IMR-90 (cell line): ENCODE measurements at regions not wholly inside any gene's neighbourhood (a gene's known extent, or its start where the extent isn't known, plus 50 kb on each side); places are given as distances from the start of the nearest gene placed in this dataset.

Source experiments
- ATAC-seq: fragments of 200-7000 bp; cut with Tn5 transposase; 2 replicates; pipeline ENCODE4 v1.9.1; 2020; ENCODE audit warnings: low read depth, mild to moderate bottlenecking, moderate library complexity
- BruUV-seq: library from RNA; stranded (reverse); fragments of 400-500 nt; replicated peaks from 2 replicates; lab custom pipeline; 2021; lab: Mats Ljungman, UMichigan
- CTCF ChIA-PET: fragments of 300-600 bp; formaldehyde crosslinking; extraction: SDS; loops from one replicate; lab custom pipeline; 2021; ENCODE audit warnings: antibody characterized with exemption; lab: Yijun Ruan, JAX
- POLR2A ChIA-PET: fragments of 300-600 bp; sonication (Branson Sonifier 250); formaldehyde crosslinking; loops from one replicate; lab custom pipeline; 2022; ENCODE audit warnings: antibody characterized with exemption; ENCODE audit not compliant: unreplicated experiment; lab: Charles Lee
- DNase-seq: peaks from one replicate; pipeline ENCODE4 v3.0.0; 2013
- H2AFZ ChIP-seq: replicated peaks from 2 replicates; pipeline ENCODE3; 2013; ENCODE audit warnings: low read length, mild to moderate bottlenecking; ENCODE audit not compliant: poor library complexity
- H2AK5ac ChIP-seq: 2 replicates; pipeline ENCODE4 v1.6.1; 2013; ENCODE audit warnings: low read depth, low read length, inconsistent platforms
- H2AK9ac ChIP-seq: replicated peaks from 2 replicates; pipeline ENCODE3; 2013; ENCODE audit warnings: mild to moderate bottlenecking, low read depth, low read length, moderate library complexity; ENCODE audit not compliant: poor library complexity
- H2BK120ac ChIP-seq: 2 replicates; pipeline ENCODE4 v1.6.1; 2013; ENCODE audit warnings: low read depth, low read length, inconsistent platforms
- H2BK15ac ChIP-seq: 3 replicates; pipeline ENCODE4 v1.6.1; 2013; ENCODE audit warnings: low read depth, low read length, inconsistent platforms
- H2BK20ac ChIP-seq: 2 replicates; pipeline ENCODE4 v1.6.1; 2013; ENCODE audit warnings: low read depth, mild to moderate bottlenecking, inconsistent platforms, low read length, moderate library complexity
- H2BK5ac ChIP-seq: 2 replicates; pipeline ENCODE4 v1.6.1; 2013; ENCODE audit warnings: mild to moderate bottlenecking, low read depth, low read length, inconsistent platforms; ENCODE audit not compliant: poor library complexity, severe bottlenecking
- H3K14ac ChIP-seq: replicated peaks from 2 replicates; pipeline ENCODE4 v1.6.1; 2013; ENCODE audit warnings: low read depth, low read length, inconsistent platforms
- H3K18ac ChIP-seq: 2 replicates; pipeline ENCODE4 v1.6.1; 2013; ENCODE audit warnings: low read depth, low read length, control low read depth
- H3K23ac ChIP-seq: 2 replicates; pipeline ENCODE4 v1.6.1; 2013; ENCODE audit warnings: low read depth, low read length, inconsistent platforms
- H3K27ac ChIP-seq: 2 replicates; pipeline ENCODE4 v1.5.1; 2013; ENCODE audit warnings: mild to moderate bottlenecking, control low read depth, low read length; ENCODE audit not compliant: insufficient read depth
- H3K27me3 ChIP-seq: 2 replicates; pipeline ENCODE4 v1.6.1; 2013; ENCODE audit warnings: low read length; ENCODE audit not compliant: control insufficient read depth, insufficient read depth
- H3K36me3 ChIP-seq: 2 replicates; pipeline ENCODE4 v1.6.1; 2013; ENCODE audit warnings: low read length, mixed read lengths; ENCODE audit not compliant: control insufficient read depth, insufficient read depth
- H3K4ac ChIP-seq: 2 replicates; pipeline ENCODE4 v1.6.1; 2013; ENCODE audit warnings: low read depth, low read length, inconsistent platforms
- H3K4me1 ChIP-seq: 2 replicates; pipeline ENCODE4 v1.6.1; 2013; ENCODE audit warnings: low read length, mixed read lengths; ENCODE audit not compliant: control insufficient read depth, insufficient read depth
- H3K4me2 ChIP-seq: 2 replicates; pipeline ENCODE4 v1.6.1; 2013; ENCODE audit warnings: low read depth, mild to moderate bottlenecking, control low read depth, low read length, moderate library complexity
- H3K4me3 ChIP-seq: 2 replicates; pipeline ENCODE4 v1.5.1; 2013; ENCODE audit warnings: low read depth, mild to moderate bottlenecking, control low read depth, low read length, moderate library complexity; ENCODE audit not compliant: insufficient read depth
- H3K56ac ChIP-seq: 2 replicates; pipeline ENCODE4 v1.6.1; 2013; ENCODE audit warnings: low read length, inconsistent platforms; ENCODE audit not compliant: insufficient read depth; ENCODE audit errors: extremely low read depth
- H3K79me1 ChIP-seq, 2 experiments: 2 replicates each; pipeline ENCODE4 v1.6.1; 2013; ENCODE audit warnings: low read length in 2 of 2, inconsistent platforms in 1 of 2, low read depth in 1 of 2
- H3K9ac ChIP-seq: 2 replicates; pipeline ENCODE4 v1.6.1; 2013; ENCODE audit warnings: low read depth, low read length, control low read depth
- H3K9me1 ChIP-seq: 2 replicates; pipeline ENCODE4 v1.6.1; 2013; ENCODE audit warnings: low read length, inconsistent platforms; ENCODE audit not compliant: insufficient read depth
- H3K9me3 ChIP-seq: 2 replicates; pipeline ENCODE4 v1.6.1; 2013; ENCODE audit warnings: low read length; ENCODE audit not compliant: control insufficient read depth, insufficient read depth
- H4K20me1 ChIP-seq: 2 replicates; pipeline ENCODE4 v1.6.1; 2013; ENCODE audit warnings: low read length, inconsistent platforms; ENCODE audit not compliant: insufficient read depth
- H4K5ac ChIP-seq: 2 replicates; pipeline ENCODE4 v1.6.1; 2013; ENCODE audit warnings: mild to moderate bottlenecking, low read depth, low read length, control low read depth
- H4K8ac ChIP-seq, 2 experiments: 2 replicates each; pipeline ENCODE4 v1.6.1; 2013; ENCODE audit warnings: low read depth in 2 of 2, low read length in 2 of 2, control low read depth in 1 of 2, inconsistent platforms in 1 of 2
- H4K91ac ChIP-seq: 2 replicates; pipeline ENCODE4 v1.6.1; 2013; ENCODE audit warnings: low read depth, low read length, inconsistent platforms; ENCODE audit not compliant: insufficient read depth
- BHLHE40 ChIP-seq: fragments of 150-350 bp; IDR thresholded peaks from 2 replicates; pipeline ENCODE4 v1.6.1; 2016; ENCODE audit warnings: mild to moderate bottlenecking, low read depth, low read length
- CHD1 ChIP-seq: IDR thresholded peaks from 2 replicates; pipeline ENCODE4 v1.6.1; 2012; ENCODE audit warnings: low read depth, low read length, improper control_type of control experiment
- CTCF ChIP-seq: conservative IDR thresholded peaks from 2 replicates; pipeline ENCODE4 v1.5.1; 2012; ENCODE audit warnings: mild to moderate bottlenecking, low read depth, low read length, improper control_type of control experiment
- ELK1 ChIP-seq: fragments of 150-350 bp; IDR thresholded peaks from 2 replicates; pipeline ENCODE4 v1.6.1; 2016; ENCODE audit warnings: low read depth, mild to moderate bottlenecking, low read length, moderate library complexity, borderline replicate concordance
- FOS ChIP-seq: fragments of 150-350 bp; IDR thresholded peaks from 2 replicates; pipeline ENCODE4 v1.6.1; 2016; ENCODE audit warnings: low read depth, low read length
- MAFK ChIP-seq: IDR thresholded peaks from 2 replicates; pipeline ENCODE4 v1.6.1; 2012; ENCODE audit warnings: low read depth, low read length, improper control_type of control experiment
- MAZ ChIP-seq: IDR thresholded peaks from 2 replicates; pipeline ENCODE4 v1.6.1; 2012; ENCODE audit warnings: low read depth, mild to moderate bottlenecking, low read length, improper control_type of control experiment, moderate library complexity, borderline replicate concordance
- MXI1 ChIP-seq: IDR thresholded peaks from 2 replicates; pipeline ENCODE4 v1.6.1; 2012; ENCODE audit warnings: low read depth, mild to moderate bottlenecking, low read length, moderate library complexity, borderline replicate concordance
- NFE2L2 ChIP-seq: fragments of 150-350 bp; IDR thresholded peaks from 2 replicates; pipeline ENCODE4 v1.6.1; 2016; ENCODE audit warnings: low read depth, mild to moderate bottlenecking, low read length
- POLR2A ChIP-seq: IDR thresholded peaks from 2 replicates; pipeline ENCODE4 v1.6.1; 2012; ENCODE audit warnings: mild to moderate bottlenecking, low read depth, low read length
- RCOR1 ChIP-seq: IDR thresholded peaks from 2 replicates; pipeline ENCODE4 v1.6.1; 2012; ENCODE audit warnings: mild to moderate bottlenecking, low read length, improper control_type of control experiment; ENCODE audit not compliant: insufficient replicate concordance
- RFX5 ChIP-seq: IDR thresholded peaks from 2 replicates; pipeline ENCODE4 v1.8.0; 2012; ENCODE audit warnings: low read depth, mild to moderate bottlenecking, low read length, moderate library complexity
- SMC3 ChIP-seq: fragments of 150-350 bp; IDR thresholded peaks from 2 replicates; pipeline ENCODE4 v1.6.1; 2016; ENCODE audit warnings: low read depth, mild to moderate bottlenecking, antibody characterized with exemption, low read length, moderate library complexity
- USF2 ChIP-seq: fragments of 150-350 bp; IDR thresholded peaks from 2 replicates; pipeline ENCODE4 v1.6.1; 2017; ENCODE audit warnings: mild to moderate bottlenecking, antibody characterized with exemption, low read length, low read depth
- WGBS, 2 experiments: methylation state at CpG; one replicate each; pipeline versions ENCODE4 v1.1.5 to v1.1.7; 2013; ENCODE audit warnings: missing lambda C conversion rate in 2 of 2; ENCODE audit not compliant: insufficient read length in 1 of 2; ENCODE audit errors: extremely low coverage in 2 of 2; 5-methylcytosine and 5-hydroxymethylcytosine counted together
- dilution Hi-C: fragments of 300-500 bp; cut with HindIII; formaldehyde crosslinking; loops from one replicate; pipeline ENCODE4 v1.14.3; 2018; ENCODE audit warnings: low sequenced_read_pairs; ENCODE audit not compliant: unreplicated experiment
- in situ Hi-C: fragments of 300-500 bp; cut with MboI; formaldehyde crosslinking; loops from 3 replicates; pipeline ENCODE4 v1.14.3; 2019; ENCODE audit warnings: low sequenced_read_pairs, inconsistent platforms, mixed read lengths
- intact Hi-C: fragments of 100-400 bp; cut with micrococcal nuclease; formaldehyde crosslinking; loops from 2 replicates; pipeline ENCODE4 v1.10.0; 2022

- TF ChIP-seq NFE2L2 (no peak), MXI1 (no peak), USF2 (no peak), MAZ (no peak), FOS (no peak), SMC3 (no peak), POLR2A (no peak), RCOR1 (no peak), ELK1 (no peak), RFX5 (no peak), BHLHE40 (no peak), CTCF (no peak), MAFK (no peak), CHD1 (no peak)
- H4K20me1 ChIP-seq: no peaks in the 10 kb centered on the region
- no peaks in the 10 kb centered on the region for H3K36me3 ChIP-seq
- H2AK9ac ChIP-seq: no peak overlapping the region
- no peak overlapping the region for H2BK120ac ChIP-seq
- no peak overlapping the region for H3K4me3 ChIP-seq
- no peak overlapping the region for H3K4ac ChIP-seq
- H2AK5ac ChIP-seq: no peak overlapping the region
- no peak overlapping the region for H2BK15ac ChIP-seq
- H3K27me3 ChIP-seq: no peaks in the 10 kb centered on the region
- no peaks in the 10 kb centered on the region for H3K4me1 ChIP-seq
- H3K14ac ChIP-seq: no peak overlapping the region
- dilution Hi-C loops (no loop called here), in situ Hi-C loops (no loop called here), intact Hi-C loops (no loop called here)
- ChIA-PET CTCF (no interaction called here), POLR2A (no interaction called here)
- no peak overlapping the region for H2AFZ ChIP-seq
- no peaks in the 10 kb centered on the region for H3K9me1 ChIP-seq
- H3K56ac ChIP-seq: no peak overlapping the region
- no TSS peak for BruUV-seq
- ATAC-seq: no peak
- no peak overlapping the region for H2BK20ac ChIP-seq
- H2BK5ac ChIP-seq: no peak overlapping the region
- H3K79me1 ChIP-seq: no peaks in the 10 kb centered on the region
- no peaks in the 10 kb centered on the region for H3K9me3 ChIP-seq
- no peak overlapping the region for H3K4me2 ChIP-seq
- H4K91ac ChIP-seq: no peak overlapping the region
- no peak overlapping the region for H3K23ac ChIP-seq
- H3K9ac ChIP-seq: no peak overlapping the region
- no peak overlapping the region for H3K18ac ChIP-seq
- no peak overlapping the region for H3K27ac ChIP-seq
- no peak overlapping the region for H4K5ac ChIP-seq
- H4K8ac ChIP-seq: no peak overlapping the region
- DNase-seq: no peak
- WGBS, 2 experiments: no CpG with 5 or more reads among the region's 2 CpGs
These were observed 1248.5 kb downstream of the ROBO1 start for GRCh38 chr3:78519281-78519680.
